ENCODE measurements at regions not wholly inside any gene's neighbourhood (a gene's known extent, or its start where the extent isn't known, plus 50 kb on each side); places are given as distances from the start of the nearest gene placed in this dataset.

DNA sequence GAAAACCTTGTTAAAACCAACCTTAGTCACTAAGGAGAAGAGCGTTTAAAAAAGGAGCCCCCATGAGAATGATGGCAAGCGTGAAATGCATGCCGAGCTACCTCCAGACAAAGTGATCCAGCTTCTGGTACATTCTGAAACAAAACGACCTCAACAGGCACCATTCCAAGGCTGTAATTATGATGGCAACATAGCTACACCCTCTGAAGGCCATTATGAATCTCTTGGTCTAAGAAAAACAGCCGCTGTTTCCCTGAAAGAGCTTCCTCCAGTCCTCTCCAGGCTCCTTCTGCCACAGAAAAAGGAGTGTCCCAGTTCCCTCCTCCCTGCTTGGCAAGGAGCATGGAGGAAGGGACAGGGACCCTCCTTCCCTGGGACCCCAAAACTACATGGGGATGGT, 50.0 kb upstream of the ABLIM1 start:
- peaks cover 0 to under 1% of the 10 kb centered on the region in 2 donors for H3K4me1 ChIP-seq
- TF ChIP-seq, protein P1, sequence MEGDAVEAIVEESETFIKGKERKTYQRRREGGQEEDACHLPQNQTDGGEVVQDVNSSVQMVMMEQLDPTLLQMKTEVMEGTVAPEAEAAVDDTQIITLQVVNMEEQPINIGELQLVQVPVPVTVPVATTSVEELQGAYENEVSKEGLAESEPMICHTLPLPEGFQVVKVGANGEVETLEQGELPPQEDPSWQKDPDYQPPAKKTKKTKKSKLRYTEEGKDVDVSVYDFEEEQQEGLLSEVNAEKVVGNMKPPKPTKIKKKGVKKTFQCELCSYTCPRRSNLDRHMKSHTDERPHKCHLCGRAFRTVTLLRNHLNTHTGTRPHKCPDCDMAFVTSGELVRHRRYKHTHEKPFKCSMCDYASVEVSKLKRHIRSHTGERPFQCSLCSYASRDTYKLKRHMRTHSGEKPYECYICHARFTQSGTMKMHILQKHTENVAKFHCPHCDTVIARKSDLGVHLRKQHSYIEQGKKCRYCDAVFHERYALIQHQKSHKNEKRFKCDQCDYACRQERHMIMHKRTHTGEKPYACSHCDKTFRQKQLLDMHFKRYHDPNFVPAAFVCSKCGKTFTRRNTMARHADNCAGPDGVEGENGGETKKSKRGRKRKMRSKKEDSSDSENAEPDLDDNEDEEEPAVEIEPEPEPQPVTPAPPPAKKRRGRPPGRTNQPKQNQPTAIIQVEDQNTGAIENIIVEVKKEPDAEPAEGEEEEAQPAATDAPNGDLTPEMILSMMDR (IDR thresholded peaks at IDR 0.05), result no peak
- H3K27me3 ChIP-seq, result no peaks in the 10 kb centered on the region
- no peaks in the 10 kb centered on the region for H3K9me3 ChIP-seq
- H3K27ac ChIP-seq, result no peak overlapping the region
- H3K36me3 ChIP-seq, result no peaks in the 10 kb centered on the region
- H3K4me3 ChIP-seq, result no peak overlapping the region
- no peak for DNase-seq (ENCODE audit: low spot score in 2 of 2)
- intact Hi-C loops (cut with DNase I), result loop anchor here (5.0 kb wide), 1 partner anchor 69 kb away; no protein-coding TSS in a partner anchor

DNA sequence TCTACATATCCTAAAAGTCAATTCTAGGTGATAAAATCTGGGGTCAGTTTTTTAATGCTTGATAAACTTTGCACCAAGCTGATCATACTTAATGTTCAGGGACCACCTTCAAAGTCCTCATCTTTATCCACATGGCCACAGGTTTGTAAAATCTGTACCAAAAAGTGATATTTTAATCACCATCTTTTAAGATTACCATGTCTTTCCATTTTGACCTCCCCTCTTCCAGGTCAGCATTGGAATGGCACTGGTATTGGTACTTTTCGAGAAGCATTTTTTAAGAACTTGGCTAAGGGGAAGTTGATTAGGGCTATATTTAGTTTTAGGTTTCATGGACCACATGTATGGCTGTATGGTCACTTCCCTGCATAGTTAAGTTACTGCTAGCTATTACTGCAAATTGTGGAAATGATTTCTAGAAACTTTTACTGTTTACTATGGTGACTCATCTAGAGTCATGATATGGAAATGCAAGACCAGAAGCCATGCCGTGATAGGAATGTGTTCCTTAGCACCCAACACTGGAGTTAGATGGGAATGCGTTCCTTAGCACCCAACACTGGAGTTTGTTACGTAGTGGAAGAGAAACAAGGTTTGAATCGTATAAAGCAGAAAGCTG, 50.8 kb upstream of the ABLIM1 start:
- TF ChIP-seq, protein P1 (IDR thresholded peaks at IDR 0.05), result no peak
- no peak overlapping the region for H3K4me3 ChIP-seq
- H3K9me3 ChIP-seq, result no peaks in the 10 kb centered on the region
- peaks cover 0 to 4% of the 10 kb centered on the region in 2 donors for H3K4me1 ChIP-seq
- no peaks in the 10 kb centered on the region for H3K36me3 ChIP-seq
- H3K27ac ChIP-seq, result no peak overlapping the region
- intact Hi-C loops (cut with DNase I), result loop anchor here (5.0 kb wide), 1 partner anchor 68 kb away; no protein-coding TSS in a partner anchor
- no peak for DNase-seq (ENCODE audit: low spot score in 2 of 2)
- H3K27me3 ChIP-seq, result no peaks in the 10 kb centered on the region

DNA sequence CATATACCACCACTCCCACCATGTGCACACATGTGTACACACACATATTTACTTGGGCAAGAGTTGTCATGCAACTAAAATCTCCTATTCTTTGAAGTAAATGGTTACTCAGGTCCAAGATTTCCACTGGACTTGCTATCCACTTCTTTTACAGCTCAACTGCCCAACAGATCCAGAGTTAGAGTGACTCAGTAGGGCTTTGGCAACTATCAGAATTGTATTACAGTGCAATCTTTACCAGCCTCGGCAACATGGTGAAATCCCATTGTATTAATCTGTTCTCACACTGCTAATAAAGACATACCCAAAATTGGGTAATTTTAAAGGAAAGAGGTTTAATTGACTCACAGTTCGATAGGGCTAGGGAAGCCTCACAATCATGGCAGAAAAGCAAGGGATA, 51.9 kb upstream of the ABLIM1 start:
- intact Hi-C loops (cut with DNase I), result loop anchor here (5.0 kb wide), 1 partner anchor 67 kb away; no protein-coding TSS in a partner anchor
- Histone ChIP-seq H3K27me3 (no peaks in the 10 kb centered on the region), H3K4me3 (no peak overlapping the region), H3K9me3 (no peaks in the 10 kb centered on the region), H3K36me3 (no peaks in the 10 kb centered on the region), H3K27ac (no peak overlapping the region), H3K4me1 (peaks cover 9 to 16% of the 10 kb centered on the region in 2 donors)
- DNase-seq (ENCODE audit: low spot score in 2 of 2), result no peak
- TF ChIP-seq, protein P1 (IDR thresholded peaks at IDR 0.05), result no peak

DNA sequence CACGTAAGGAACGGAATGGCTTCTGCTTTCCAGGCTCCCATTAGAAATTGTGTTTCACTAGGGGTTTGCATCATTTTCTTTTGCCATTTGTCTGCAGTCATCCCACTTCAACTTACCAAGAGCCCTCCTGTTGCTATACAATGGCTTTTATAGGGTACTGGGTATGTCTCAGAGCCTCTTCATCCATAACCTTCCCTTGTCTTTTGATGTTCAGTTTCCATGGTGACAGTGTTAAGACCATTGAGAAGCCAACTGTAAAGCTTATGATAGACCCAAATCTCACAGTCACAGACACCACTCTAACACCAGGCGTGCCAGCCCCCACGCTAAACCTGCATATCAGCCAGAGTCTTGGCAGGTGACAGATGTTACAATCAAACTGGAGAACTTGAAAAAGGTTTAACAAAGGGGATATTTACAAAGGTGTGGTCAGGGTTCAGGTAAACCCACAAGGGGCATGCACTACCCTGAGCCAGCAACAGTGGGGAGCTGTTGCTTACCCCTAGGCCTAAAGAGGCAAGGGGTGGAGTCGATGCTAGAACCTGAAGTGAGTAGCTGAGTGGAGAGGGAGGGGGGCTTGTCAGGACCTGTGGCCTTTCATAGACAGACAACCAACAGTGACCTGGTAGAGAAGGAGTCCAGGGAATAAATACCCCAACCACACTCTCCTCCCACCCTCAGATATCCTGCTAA, 53.2 kb upstream of the ABLIM1 start:
- TF ChIP-seq, protein P1 (IDR thresholded peaks at IDR 0.05), result no peak
- peaks cover 9 to 21% of the 10 kb centered on the region in 2 donors for H3K4me1 ChIP-seq
- no peak for DNase-seq (ENCODE audit: low spot score in 2 of 2)

DNA sequence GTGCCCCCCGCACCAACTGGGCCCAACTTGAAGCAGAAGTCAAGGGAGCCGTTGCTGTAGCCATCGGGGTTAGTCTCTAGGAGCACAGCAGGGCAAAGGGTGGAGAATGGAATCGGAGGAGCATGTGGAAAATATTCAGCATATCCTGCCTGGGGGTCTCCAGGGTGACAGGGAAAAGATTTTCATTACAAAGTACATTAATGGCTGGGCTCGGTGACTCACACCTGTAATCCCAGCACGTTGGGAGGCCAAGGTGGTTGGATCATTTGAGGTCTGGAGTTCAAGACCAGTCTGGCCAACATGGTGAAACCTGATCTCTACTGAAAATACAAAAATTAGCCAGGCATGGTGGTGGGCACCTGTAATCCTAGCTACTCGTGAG, 53.8 kb upstream of the ABLIM1 start:
- DNase-seq (ENCODE audit: low spot score in 2 of 2), result no peak
- TF ChIP-seq, protein P1 (IDR thresholded peaks at IDR 0.05), result no peak
- Histone ChIP-seq H3K27ac (no peak overlapping the region), H3K4me1 (peaks cover 9 to 21% of the 10 kb centered on the region in 2 donors), H3K4me3 (no peak overlapping the region), H3K27me3 (no peaks in the 10 kb centered on the region), H3K36me3 (no peaks in the 10 kb centered on the region), H3K9me3 (no peaks in the 10 kb centered on the region)
- intact Hi-C loops (cut with DNase I), result no loop called here

More for the DNA sequence above, 53.2 kb upstream of the ABLIM1 start:
- intact Hi-C loops (cut with DNase I), result no loop called here
- Histone ChIP-seq H3K36me3 (no peaks in the 10 kb centered on the region), H3K4me3 (no peak overlapping the region), H3K27ac (no peak overlapping the region), H3K27me3 (no peaks in the 10 kb centered on the region), H3K9me3 (no peaks in the 10 kb centered on the region)
